HEK293 (cell line): ENCODE measurements at regions not wholly inside any gene's neighbourhood (a gene's known extent, or its start where the extent isn't known, plus 50 kb on each side); places are given as distances from the start of the nearest gene placed in this dataset.

ENCODE experiments used
- CTCF ChIA-PET: fragments of 350-600 bp; formaldehyde crosslinking; extraction: SDS; loops from one replicate; lab custom pipeline; 2021; ENCODE audit warnings: antibody characterized with exemption; lab: Yijun Ruan, JAX
- POLR2A ChIA-PET: fragments of 300-600 bp; formaldehyde crosslinking; extraction: SDS; loops from one replicate; lab custom pipeline; 2020; ENCODE audit warnings: antibody characterized with exemption, inconsistent platforms; lab: Yijun Ruan, JAX
- H3K27ac ChIP-seq: fragments of 200-500 bp; sonication (Bioruptor generic); 2 replicates; pipeline ENCODE4 v1.5.1; 2014; ENCODE audit warnings: low read depth, low read length, control low read depth, inconsistent platforms; ENCODE audit errors: extremely low read depth
- H3K36me3 ChIP-seq, 2 experiments: fragments of 200-500 bp in 1 of 2; sonication (Bioruptor generic) in 1 of 2; 1 replicate in 1 of 2; 2 replicates in 1 of 2; pipeline ENCODE4 v1.5.1; 2014 to 2017; ENCODE audit warnings: inconsistent platforms in 2 of 2, low read length in 2 of 2; ENCODE audit not compliant: control insufficient read depth in 2 of 2, insufficient read depth in 1 of 2
- H3K4me1 ChIP-seq: fragments of 200-500 bp; sonication (Bioruptor generic); 2 replicates; pipeline ENCODE4 v1.5.1; 2014; ENCODE audit warnings: mild to moderate bottlenecking, low read length, inconsistent platforms; ENCODE audit not compliant: control insufficient read depth, insufficient read depth
- H3K4me3 ChIP-seq: 2 replicates; pipeline ENCODE4 v1.5.1; 2011; ENCODE audit warnings: low read depth, mild to moderate bottlenecking, control low read depth, low read length, moderate library complexity
- H3K9me3 ChIP-seq: fragments of 200-500 bp; sonication (Bioruptor generic); 2 replicates; pipeline ENCODE4 v1.5.1; 2014; ENCODE audit warnings: low read depth, low read length, inconsistent platforms; ENCODE audit not compliant: control insufficient read depth, insufficient read depth
- KLF7 ChIP-seq: fragments of 450-650 bp; formaldehyde crosslinking; IDR thresholded peaks from 2 replicates; pipeline ENCODE4 v1.5.1; 2016; ENCODE audit warnings: missing biosample characterization, missing genetic modification characterization, borderline replicate concordance
- ZBTB11 ChIP-seq: fragments of 450-650 bp; formaldehyde crosslinking; conservative IDR thresholded peaks from 2 replicates; pipeline ENCODE4 v1.5.1; 2016; ENCODE audit warnings: low read depth, missing biosample characterization, missing genetic modification characterization
- ZNF138 ChIP-seq: fragments of 450-650 bp; formaldehyde crosslinking; IDR thresholded peaks from 2 replicates; pipeline ENCODE4 v1.5.1; 2016; ENCODE audit warnings: missing biosample characterization, missing genetic modification characterization, borderline replicate concordance
- ZNF248 ChIP-seq: fragments of 450-650 bp; formaldehyde crosslinking; IDR thresholded peaks from 2 replicates; pipeline ENCODE4 v1.5.1; 2017; ENCODE audit warnings: missing biosample characterization, missing genetic modification characterization
- ZNF280D ChIP-seq: fragments of 450-650 bp; formaldehyde crosslinking; IDR thresholded peaks from 2 replicates; pipeline ENCODE4 v1.5.1; 2016; ENCODE audit warnings: missing biosample characterization, missing genetic modification characterization
- ZNF362 ChIP-seq: fragments of 450-650 bp; formaldehyde crosslinking; IDR thresholded peaks from 2 replicates; pipeline ENCODE4 v1.5.1; 2016; ENCODE audit warnings: missing biosample characterization, missing genetic modification characterization
- ZNF404 ChIP-seq: fragments of 450-650 bp; formaldehyde crosslinking; IDR thresholded peaks from 2 replicates; pipeline ENCODE4 v1.5.1; 2017; ENCODE audit warnings: missing biosample characterization, missing genetic modification characterization
- ZNF529 ChIP-seq: fragments of 450-650 bp; formaldehyde crosslinking; IDR thresholded peaks from 2 replicates; pipeline ENCODE4 v1.5.1; 2017; ENCODE audit warnings: missing genetic modification characterization, missing biosample characterization; ENCODE audit not compliant: insufficient replicate concordance
- ZNF600 ChIP-seq: fragments of 450-650 bp; formaldehyde crosslinking; IDR thresholded peaks from 2 replicates; pipeline ENCODE4 v1.5.1; 2016; ENCODE audit warnings: missing biosample characterization, missing genetic modification characterization
- ZNF639 ChIP-seq: fragments of 450-650 bp; formaldehyde crosslinking; IDR thresholded peaks from 2 replicates; pipeline ENCODE4 v1.5.1; 2016; ENCODE audit warnings: missing biosample characterization, missing genetic modification characterization
- ZNF677 ChIP-seq: fragments of 450-650 bp; IDR thresholded peaks from 2 replicates; pipeline ENCODE4 v1.5.0; 2018; ENCODE audit warnings: missing biosample characterization, mild to moderate bottlenecking, missing genetic modification characterization, moderate library complexity
- ZNF747 ChIP-seq: fragments of 450-650 bp; formaldehyde crosslinking; IDR thresholded peaks from 2 replicates; pipeline ENCODE4 v1.5.1; 2016; ENCODE audit warnings: missing biosample characterization, missing genetic modification characterization
- ZNF843 ChIP-seq: fragments of 450-650 bp; formaldehyde crosslinking; IDR thresholded peaks from 2 replicates; pipeline ENCODE4 v1.5.1; 2016; ENCODE audit warnings: missing biosample characterization, missing genetic modification characterization
- ZSCAN5A ChIP-seq: fragments of 450-650 bp; formaldehyde crosslinking; IDR thresholded peaks from 2 replicates; pipeline ENCODE4 v1.5.1; 2016; ENCODE audit warnings: missing biosample characterization, missing genetic modification characterization

GRCh38 chr5:15027764-15028163, 156.2 kb upstream of the ANKH start (continued):
- TF ChIP-seq ZNF362 (no peak), ZSCAN5A (tag by site-specific recombination) (no peak)
- TF ChIP-seq, all 188 proteins: peak for 0

GRCh38 chr5:15026944-15027343, 155.4 kb upstream of the ANKH start:
- H3K27ac ChIP-seq = no peak overlapping the region
- no peaks in the 10 kb centered on the region for H3K4me1 ChIP-seq
- H3K9me3 ChIP-seq = no peaks in the 10 kb centered on the region
- ChIA-PET CTCF (no interaction called here), POLR2A (no interaction called here)
- TF ChIP-seq ZNF280D (tag by site-specific recombination) (no peak), KLF7 (tag by site-specific recombination) (no peak), ZNF529 (tag by site-specific recombination) (no peak)
- TF ChIP-seq, all 188 proteins: peak for 0
- Histone ChIP-seq H3K36me3 (no peaks in the 10 kb centered on the region), H3K4me3 (no peak overlapping the region)

- Histone ChIP-seq H3K27ac (no peak overlapping the region), H3K4me1 (no peaks in the 10 kb centered on the region), H3K4me3 (no peak overlapping the region), H3K9me3 (no peaks in the 10 kb centered on the region), H3K36me3 (no peaks in the 10 kb centered on the region)
- CTCF ChIA-PET = interaction anchor here (1.3 kb wide), 1 partner anchor 13 kb away, joined by 3 read pairs; no protein-coding TSS in a partner anchor
- POLR2A ChIA-PET = no interaction called here
- TF ChIP-seq ZNF138 (tag by site-specific recombination) (no peak), ZNF843 (tag by site-specific recombination) (no peak), ZNF404 (tag by site-specific recombination) (no peak), ZNF639 (no peak), ZNF677 (tag by site-specific recombination) (no peak)
Measured at GRCh38 chr5:15026011-15026893, 154.7 kb upstream of the ANKH start.

- Histone ChIP-seq H3K27ac (no peak overlapping the region), H3K4me3 (no peak overlapping the region), H3K36me3 (no peaks in the 10 kb centered on the region), H3K9me3 (no peaks in the 10 kb centered on the region), H3K4me1 (no peaks in the 10 kb centered on the region)
- no peak for TF ChIP-seq ZNF747 (tag by site-specific recombination)
- TF ChIP-seq ZBTB11 (tag by site-specific recombination) = no peak
- TF ChIP-seq ZNF600 (tag by site-specific recombination) = no peak
- TF ChIP-seq ZNF138 (tag by site-specific recombination) = no peak
- TF ChIP-seq ZNF248 = no peak
- CTCF ChIA-PET = interaction anchor here (1.7 kb wide), 1 partner anchor 10 kb away, joined by 3 read pairs; no protein-coding TSS in a partner anchor
- POLR2A ChIA-PET = no interaction called here
Measured at GRCh38 chr5:15023846-15024245, 152.3 kb upstream of the ANKH start.
